ENCODE measurements at regions not wholly inside any gene's neighbourhood (a gene's known extent, or its start where the extent isn't known, plus 50 kb on each side); places are given as distances from the start of the nearest gene placed in this dataset.

DNA sequence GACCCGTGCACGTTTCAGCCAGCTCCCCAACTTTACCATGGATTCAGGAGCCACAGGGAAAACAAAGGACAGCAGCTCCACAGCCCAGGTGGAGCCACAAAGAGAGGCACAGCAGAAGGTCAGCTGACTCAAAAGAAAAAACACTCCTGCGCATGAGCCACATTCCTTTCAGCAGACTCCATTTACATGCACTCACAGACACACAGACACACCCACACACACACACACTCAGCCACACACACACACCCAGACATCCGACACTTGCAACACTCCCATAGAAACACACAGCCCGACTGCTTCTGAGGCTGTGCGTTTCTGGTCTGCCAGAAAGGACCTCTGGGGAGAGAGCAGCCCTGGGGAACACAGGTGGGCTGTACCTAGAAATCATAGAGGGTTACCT lies 2335.5 kb downstream of the TP53TG3F start:
- no peaks in the 10 kb centered on the region for H3K36me3 ChIP-seq (ENCODE audit: control insufficient read depth, insufficient read depth, low read length)
- H3K4me1 ChIP-seq (ENCODE audit: control insufficient read depth, insufficient read depth, low read length): no peaks in the 10 kb centered on the region
- no peaks in the 10 kb centered on the region for H3K27me3 ChIP-seq (ENCODE audit: control insufficient read depth, insufficient read depth, low read length)
- ChIA-PET POLR2A (no interaction called here), CTCF (no interaction called here)
- BruUV-seq (replicated peaks): no TSS peak
- TF ChIP-seq, protein P1, sequence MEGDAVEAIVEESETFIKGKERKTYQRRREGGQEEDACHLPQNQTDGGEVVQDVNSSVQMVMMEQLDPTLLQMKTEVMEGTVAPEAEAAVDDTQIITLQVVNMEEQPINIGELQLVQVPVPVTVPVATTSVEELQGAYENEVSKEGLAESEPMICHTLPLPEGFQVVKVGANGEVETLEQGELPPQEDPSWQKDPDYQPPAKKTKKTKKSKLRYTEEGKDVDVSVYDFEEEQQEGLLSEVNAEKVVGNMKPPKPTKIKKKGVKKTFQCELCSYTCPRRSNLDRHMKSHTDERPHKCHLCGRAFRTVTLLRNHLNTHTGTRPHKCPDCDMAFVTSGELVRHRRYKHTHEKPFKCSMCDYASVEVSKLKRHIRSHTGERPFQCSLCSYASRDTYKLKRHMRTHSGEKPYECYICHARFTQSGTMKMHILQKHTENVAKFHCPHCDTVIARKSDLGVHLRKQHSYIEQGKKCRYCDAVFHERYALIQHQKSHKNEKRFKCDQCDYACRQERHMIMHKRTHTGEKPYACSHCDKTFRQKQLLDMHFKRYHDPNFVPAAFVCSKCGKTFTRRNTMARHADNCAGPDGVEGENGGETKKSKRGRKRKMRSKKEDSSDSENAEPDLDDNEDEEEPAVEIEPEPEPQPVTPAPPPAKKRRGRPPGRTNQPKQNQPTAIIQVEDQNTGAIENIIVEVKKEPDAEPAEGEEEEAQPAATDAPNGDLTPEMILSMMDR (IDR thresholded peaks at IDR 0.05): no peak
- TF ChIP-seq TCF7L2 (IDR thresholded peaks at IDR 0.05; ENCODE audit: low read depth, low read length): no peak
- no peak for TF ChIP-seq SIN3A (IDR thresholded peaks at IDR 0.05; ENCODE audit: borderline replicate concordance, insufficient read depth, low read depth, low read length)
- TF ChIP-seq, protein P2, sequence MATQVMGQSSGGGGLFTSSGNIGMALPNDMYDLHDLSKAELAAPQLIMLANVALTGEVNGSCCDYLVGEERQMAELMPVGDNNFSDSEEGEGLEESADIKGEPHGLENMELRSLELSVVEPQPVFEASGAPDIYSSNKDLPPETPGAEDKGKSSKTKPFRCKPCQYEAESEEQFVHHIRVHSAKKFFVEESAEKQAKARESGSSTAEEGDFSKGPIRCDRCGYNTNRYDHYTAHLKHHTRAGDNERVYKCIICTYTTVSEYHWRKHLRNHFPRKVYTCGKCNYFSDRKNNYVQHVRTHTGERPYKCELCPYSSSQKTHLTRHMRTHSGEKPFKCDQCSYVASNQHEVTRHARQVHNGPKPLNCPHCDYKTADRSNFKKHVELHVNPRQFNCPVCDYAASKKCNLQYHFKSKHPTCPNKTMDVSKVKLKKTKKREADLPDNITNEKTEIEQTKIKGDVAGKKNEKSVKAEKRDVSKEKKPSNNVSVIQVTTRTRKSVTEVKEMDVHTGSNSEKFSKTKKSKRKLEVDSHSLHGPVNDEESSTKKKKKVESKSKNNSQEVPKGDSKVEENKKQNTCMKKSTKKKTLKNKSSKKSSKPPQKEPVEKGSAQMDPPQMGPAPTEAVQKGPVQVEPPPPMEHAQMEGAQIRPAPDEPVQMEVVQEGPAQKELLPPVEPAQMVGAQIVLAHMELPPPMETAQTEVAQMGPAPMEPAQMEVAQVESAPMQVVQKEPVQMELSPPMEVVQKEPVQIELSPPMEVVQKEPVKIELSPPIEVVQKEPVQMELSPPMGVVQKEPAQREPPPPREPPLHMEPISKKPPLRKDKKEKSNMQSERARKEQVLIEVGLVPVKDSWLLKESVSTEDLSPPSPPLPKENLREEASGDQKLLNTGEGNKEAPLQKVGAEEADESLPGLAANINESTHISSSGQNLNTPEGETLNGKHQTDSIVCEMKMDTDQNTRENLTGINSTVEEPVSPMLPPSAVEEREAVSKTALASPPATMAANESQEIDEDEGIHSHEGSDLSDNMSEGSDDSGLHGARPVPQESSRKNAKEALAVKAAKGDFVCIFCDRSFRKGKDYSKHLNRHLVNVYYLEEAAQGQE (IDR thresholded peaks at IDR 0.05; ENCODE audit: insufficient read depth in 1 of 2, low read depth in 2 of 2, low read length in 1 of 2): no peak
- no peak for TF ChIP-seq POLR2AphosphoS5 (IDR thresholded peaks at IDR 0.05; ENCODE audit: low read depth, low read length)
- no peaks in the 10 kb centered on the region for H3K9me3 ChIP-seq (ENCODE audit: control insufficient read depth, insufficient read depth, low read depth, low read length)
- H3K27ac ChIP-seq (ENCODE audit: low read length): no peak overlapping the region
- intact Hi-C loops (cut with micrococcal nuclease; ENCODE audit: unreplicated experiment): no loop called here
- no peak for DNase-seq (ENCODE audit: low read depth, low spot score)
- ATAC-seq: no peak
- no peak overlapping the region for H3K4me3 ChIP-seq (ENCODE audit: low read depth in 2 of 2, low read length in 2 of 2)
- in situ Hi-C loops (cut with HindIII; ENCODE audit: low pct_unique_long_range_greater_than_20kb, low sequenced_read_pairs): no loop called here

DNA sequence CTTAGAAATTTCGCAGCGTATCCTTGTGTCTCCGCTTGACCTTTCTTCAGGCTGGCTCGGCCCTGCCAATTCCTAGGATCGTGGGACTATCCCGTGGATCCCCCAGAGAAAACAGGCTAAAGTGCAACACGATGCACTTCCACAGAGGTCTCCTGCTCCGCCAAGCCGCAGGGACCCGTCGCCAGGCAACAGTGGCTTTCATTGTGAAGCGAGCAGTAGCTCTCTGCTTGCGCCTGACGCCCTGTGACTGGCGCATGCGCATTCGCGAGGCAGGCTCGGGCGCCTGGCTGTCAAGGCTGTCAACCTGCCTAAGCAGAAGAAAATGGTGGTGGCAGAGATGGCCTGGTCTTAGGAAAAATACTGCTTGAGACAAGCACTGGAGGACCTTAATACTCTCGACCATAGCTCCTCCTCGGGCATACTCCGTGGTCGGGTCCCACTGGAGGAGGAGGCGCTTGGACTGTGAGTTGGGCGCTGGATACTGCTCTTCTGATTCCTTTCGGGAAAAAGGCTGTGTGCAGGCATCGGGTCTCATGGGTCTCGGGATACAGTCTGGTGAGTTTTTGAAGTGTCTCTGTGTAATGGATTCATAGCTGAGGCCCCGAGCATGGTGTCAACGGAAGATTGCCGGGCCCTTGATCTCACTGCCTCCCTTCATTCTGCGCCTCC lies 2336.1 kb downstream of the TP53TG3F start:
- intact Hi-C loops (cut with micrococcal nuclease; ENCODE audit: unreplicated experiment) (no loop called here), in situ Hi-C loops (cut with HindIII; ENCODE audit: low pct_unique_long_range_greater_than_20kb, low sequenced_read_pairs) (no loop called here)
- BruUV-seq (replicated peaks): no TSS peak
- no peaks in the 10 kb centered on the region for H3K9me3 ChIP-seq (ENCODE audit: control insufficient read depth, insufficient read depth, low read depth, low read length)
- no peaks in the 10 kb centered on the region for H3K27me3 ChIP-seq (ENCODE audit: control insufficient read depth, insufficient read depth, low read length)
- TF ChIP-seq, protein P2 (IDR thresholded peaks at IDR 0.05; ENCODE audit: insufficient read depth in 1 of 2, low read depth in 2 of 2, low read length in 1 of 2): no peak
- TF ChIP-seq, protein P1 (IDR thresholded peaks at IDR 0.05): no peak
- TF ChIP-seq POLR2AphosphoS5 (IDR thresholded peaks at IDR 0.05; ENCODE audit: low read depth, low read length) (no peak), SIN3A (IDR thresholded peaks at IDR 0.05; ENCODE audit: borderline replicate concordance, insufficient read depth, low read depth, low read length) (no peak), TCF7L2 (IDR thresholded peaks at IDR 0.05; ENCODE audit: low read depth, low read length) (no peak)
- ATAC-seq: no peak
- DNase-seq (ENCODE audit: low read depth, low spot score): no peak
- no peaks in the 10 kb centered on the region for H3K36me3 ChIP-seq (ENCODE audit: control insufficient read depth, insufficient read depth, low read length)
- no peaks in the 10 kb centered on the region for H3K4me1 ChIP-seq (ENCODE audit: control insufficient read depth, insufficient read depth, low read length)
- ChIA-PET CTCF (no interaction called here), POLR2A (no interaction called here)
- no peak overlapping the region for H3K4me3 ChIP-seq (ENCODE audit: low read depth in 2 of 2, low read length in 2 of 2)
- no peak overlapping the region for H3K27ac ChIP-seq (ENCODE audit: low read length)

Data from Panc1 (cell line).